Posterior vena cava (tissue), 2 donors: ENCODE measurements at regions not wholly inside any gene's neighbourhood (a gene's known extent, or its start where the extent isn't known, plus 50 kb on each side); places are given as distances from the start of the nearest gene placed in this dataset.
"Not testable (repeated sequence)": the region's sequence is repeated elsewhere in the genome, so short reads cannot be mapped to it uniquely, and the experiment has no call there.

Experiments used
- DNase-seq: peaks from one replicate; pipeline ENCODE4 v3.0.0-alpha.2; 2020; ENCODE audit warnings: low spot score
- intact Hi-C, 2 donors: fragments of 100-400 bp; cut with DNase I; formaldehyde crosslinking; loops; one replicate each; pipeline versions ENCODE4 v1.14.1 to v1.14.2; 2022 to 2023
- donor health status: DM: yes; HTN: yes; CAD: no.
- donor health status: DM: yes; HTN: yes; CAD: no.

DNA sequence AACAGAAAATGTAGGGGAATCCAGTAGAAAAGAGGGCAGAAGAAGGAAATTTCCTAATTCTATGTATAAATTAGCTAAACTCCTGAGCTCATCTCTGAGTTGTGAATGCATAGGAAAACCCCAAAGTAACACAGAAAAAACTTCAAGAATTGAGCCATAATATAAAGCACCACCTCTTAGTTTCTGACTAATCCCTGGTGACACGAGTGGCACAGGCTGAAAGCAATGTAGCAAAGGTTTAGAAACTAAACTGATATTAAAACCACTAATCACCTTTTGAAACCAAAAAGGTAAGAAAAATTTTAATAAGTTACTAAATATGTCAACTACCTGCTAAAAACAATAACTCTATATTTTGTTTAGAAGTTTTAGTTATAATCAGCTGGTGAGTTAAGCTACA, 255.6 kb upstream of the NECTIN3 start:
- intact Hi-C loops = no loop called here
- DNase-seq = no peak

DNA sequence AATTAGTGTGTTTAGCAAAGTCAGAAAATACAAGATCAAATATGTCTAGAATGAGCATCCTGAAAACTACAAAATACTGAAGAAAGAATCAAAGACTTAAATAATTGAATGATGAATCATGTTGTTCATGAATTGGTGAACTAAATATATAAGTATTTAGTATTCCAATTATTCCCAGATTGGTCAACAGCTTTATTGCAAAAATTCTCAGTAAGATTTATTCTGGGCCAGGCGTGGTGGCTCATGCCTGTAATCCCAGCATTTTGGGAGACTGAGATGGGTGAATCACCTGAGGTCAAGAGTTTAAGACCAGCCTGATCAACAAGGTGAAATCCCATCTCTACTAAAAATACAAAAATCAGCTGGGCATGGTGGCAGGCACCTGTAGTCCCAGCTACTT, 250.0 kb upstream of the NECTIN3 start:
- DNase-seq = no peak
- intact Hi-C loops = no loop called here

DNA sequence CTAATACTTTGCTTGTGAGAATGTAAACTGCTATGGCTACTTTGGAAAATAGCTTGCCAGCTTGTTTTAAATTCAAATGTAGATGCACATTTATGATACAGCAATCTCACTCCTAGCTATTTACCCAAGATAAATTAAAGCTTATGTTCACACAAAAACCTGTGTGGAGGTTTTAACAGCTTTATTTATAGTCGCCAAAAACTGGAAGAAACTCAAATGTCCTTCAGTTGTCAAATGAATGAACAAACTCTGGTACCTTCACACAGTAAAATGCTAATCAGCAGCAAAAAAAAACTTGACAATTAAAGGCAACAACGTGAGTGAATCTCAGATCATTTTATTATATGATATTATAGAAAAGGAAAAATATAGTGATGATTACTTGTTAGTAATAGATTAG, 248.6 kb upstream of the NECTIN3 start:
- no peak for DNase-seq
- intact Hi-C loops = no loop called here

DNA sequence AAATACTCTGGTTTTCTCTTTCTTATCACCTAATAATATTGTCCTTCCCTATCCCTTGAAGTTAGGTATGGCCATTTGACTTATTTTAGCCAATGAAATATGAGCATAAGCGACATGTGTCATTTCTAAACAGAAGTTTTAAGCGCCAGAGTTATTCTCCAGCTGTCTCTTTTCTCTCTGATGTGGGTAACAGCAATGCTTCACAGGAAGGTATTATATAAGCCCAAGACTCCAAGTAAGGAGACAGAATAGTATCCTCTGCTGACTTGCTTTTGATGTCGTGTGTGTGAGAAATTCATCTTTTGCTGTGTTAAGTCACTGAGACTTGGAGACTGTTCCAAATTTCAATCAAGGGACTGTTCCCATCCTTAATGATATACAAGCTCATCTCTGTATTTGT, 224.6 kb upstream of the NECTIN3 start:
- intact Hi-C loops = no loop called here
- DNase-seq = no peak

DNA sequence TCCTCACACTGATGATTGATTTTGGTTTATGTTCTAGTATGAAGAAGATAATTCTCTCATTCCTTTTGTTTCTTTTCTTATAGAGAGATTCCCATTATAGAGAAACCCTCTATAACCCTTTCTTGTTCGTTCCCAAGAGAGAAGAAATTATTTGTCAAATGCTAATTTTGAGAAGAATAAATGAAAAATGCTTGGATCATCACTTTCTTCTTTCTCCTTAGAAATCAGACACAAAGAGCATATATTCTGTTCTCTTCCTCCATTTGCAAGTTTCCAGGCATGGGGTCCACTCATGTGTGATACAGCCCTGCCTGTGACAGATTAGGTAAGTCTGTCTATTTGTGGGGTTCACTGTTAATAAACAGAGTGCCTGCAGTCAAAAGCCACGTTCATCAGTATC, 222.6 kb upstream of the NECTIN3 start:
- no peak for DNase-seq
- intact Hi-C loops = no loop called here

DNA sequence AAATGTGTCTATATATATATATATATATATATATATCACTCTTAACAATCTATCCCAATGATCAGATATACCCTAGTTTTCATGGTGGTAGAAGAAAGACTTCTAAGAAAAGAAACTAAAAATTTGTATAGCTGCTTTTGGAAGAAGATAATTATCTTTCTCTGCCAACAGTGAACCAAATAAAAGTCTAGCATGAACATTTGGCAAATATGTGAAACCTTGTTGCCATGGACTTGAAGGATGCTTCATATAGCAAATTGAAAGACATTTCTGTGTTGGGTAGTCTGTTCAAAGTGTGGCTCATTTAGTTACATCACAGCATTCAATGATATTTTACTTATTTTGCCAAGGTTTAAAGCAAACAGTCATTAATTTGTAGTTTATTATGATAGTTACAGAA, 219.9 kb upstream of the NECTIN3 start:
- no peak for DNase-seq

DNA sequence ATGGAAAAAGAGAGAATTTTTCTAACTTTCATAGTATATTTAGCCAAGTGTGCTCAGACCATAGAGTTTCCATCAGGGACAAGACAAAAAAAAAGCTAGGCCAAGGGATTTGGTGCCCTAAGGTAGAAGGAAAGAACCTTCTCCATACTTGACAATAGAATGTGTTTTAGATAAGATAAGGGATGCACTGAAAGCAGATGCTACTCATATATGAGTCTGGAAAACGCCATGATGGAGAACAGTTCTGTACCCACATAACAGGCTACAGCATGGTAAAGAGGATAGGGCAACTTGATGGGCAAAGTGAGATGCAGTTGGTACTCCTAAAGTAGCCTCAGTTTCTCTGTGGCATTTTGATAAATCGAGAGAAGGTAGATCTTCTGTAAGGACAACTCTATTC, 216.4 kb upstream of the NECTIN3 start:
- no peak for DNase-seq
- intact Hi-C loops = no loop called here

More for the DNA sequence above, 219.9 kb upstream of the NECTIN3 start:
- intact Hi-C loops = no loop called here

DNA sequence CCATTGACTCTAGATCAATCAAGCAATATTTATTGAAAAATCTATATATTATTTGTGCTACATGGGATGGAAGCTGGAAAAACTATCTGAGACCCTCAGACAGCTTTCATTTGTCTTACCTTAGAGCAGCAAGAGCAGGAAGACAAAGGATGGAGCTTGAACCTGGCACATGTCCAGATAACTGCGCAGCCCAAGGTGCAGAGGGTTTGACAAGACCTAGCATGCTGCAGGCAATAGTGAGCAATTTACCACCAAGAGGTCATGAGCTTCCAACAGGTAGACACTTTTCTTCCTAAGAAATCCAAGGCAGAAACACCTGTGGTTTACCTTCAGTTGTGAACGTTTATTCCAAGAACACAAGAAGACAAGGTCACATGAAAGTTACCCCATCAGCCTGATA, 214.7 kb upstream of the NECTIN3 start:
- no peak for DNase-seq
- intact Hi-C loops = no loop called here

DNA sequence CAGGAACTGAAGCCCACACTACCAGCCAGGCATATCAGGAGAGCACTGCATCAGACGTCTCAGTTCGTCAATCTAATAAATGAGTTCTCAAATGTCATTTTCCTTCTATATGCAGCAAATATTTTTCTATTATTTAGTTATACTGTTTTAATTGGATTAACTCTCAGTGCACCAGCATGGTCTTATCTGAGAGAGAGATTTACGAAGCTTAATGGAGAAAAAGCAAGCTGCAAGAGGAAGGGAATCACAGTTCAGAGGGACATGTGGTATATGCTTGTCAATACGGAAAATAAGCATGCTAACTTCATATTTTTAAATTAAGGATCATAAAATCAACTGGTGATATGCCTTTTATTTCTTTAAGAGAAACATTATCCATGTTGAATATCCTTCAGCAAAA, 213.1 kb upstream of the NECTIN3 start:
- intact Hi-C loops = no loop called here
- no peak for DNase-seq

DNA sequence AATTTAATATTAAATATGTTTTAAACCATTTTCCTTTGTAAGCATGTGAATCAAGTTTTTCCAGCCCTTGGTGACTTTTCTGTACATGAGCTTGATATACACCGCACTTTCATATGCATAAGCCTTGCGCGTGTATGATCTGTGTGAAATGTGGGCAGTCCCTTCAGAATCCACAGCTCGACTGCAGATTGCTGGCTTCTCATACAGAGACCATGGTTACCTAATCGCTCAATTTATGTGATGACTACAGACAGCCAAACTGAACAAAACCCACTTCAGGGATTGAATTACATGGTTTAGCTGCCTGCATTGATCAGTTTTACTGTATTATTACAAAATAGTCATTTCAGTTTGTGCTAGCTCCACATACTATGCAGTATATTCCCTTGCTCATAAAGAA, 212.3 kb upstream of the NECTIN3 start:
- intact Hi-C loops = no loop called here

DNA sequence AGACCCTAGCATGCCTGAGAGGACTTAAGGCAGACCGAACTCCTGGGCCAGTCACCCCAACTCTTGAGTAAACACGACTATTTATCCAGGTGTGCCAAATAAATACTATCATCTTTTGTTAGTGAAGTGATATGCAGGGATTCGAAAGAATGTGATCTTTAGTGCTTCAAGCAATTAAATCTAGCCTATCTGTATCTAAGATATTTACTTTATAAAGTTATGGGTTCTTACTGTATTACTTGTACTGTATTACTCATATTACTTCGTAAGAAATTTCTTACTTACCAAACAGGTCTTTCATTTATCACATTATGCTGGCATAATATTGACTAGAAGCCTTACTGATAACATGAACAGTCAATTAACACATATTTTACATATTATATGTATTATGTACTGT, 211.6 kb upstream of the NECTIN3 start:
- no peak for DNase-seq
- intact Hi-C loops = no loop called here

More for the DNA sequence above, 212.3 kb upstream of the NECTIN3 start:
- DNase-seq = no peak

DNA sequence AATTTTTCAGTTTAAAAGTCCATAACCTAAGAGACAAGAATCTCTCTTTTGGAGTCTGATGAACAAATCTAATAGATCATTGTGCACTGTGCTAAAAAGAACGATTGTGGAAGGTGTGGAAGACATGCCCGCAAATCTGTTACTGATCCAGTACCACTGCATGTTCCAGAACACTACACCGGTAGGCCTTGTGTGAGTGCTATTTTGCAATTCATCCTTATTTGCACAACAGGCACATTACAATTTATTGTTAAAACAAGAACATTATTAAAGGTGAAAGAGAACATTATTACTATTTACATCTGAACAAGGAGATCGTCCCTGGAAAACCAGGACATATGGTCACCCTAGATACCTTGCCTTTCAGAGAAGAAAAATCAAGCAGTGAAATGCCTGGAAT, 205.7 kb upstream of the NECTIN3 start:
- no peak for DNase-seq
- intact Hi-C loops = no loop called here

DNA sequence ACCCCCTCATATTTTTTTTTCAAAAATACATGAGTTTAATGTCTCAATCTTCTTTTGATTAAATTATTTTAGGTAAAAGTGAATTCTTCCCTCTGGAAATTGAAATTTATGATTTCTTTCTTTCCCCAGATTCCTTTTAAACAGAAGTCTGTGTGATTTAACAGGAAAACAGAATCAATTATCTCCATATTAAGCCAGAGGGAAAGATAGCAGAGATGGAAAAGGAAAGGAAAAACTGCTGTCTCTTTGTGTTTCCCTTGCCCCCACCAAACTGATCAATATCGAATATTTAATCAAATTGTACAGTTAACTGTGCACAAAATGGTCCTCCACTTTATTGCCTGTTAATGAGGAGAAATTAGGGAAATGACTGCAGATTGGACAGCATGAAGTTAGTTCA, 203.5 kb upstream of the NECTIN3 start:
- no peak for DNase-seq
- intact Hi-C loops = no loop called here

DNA sequence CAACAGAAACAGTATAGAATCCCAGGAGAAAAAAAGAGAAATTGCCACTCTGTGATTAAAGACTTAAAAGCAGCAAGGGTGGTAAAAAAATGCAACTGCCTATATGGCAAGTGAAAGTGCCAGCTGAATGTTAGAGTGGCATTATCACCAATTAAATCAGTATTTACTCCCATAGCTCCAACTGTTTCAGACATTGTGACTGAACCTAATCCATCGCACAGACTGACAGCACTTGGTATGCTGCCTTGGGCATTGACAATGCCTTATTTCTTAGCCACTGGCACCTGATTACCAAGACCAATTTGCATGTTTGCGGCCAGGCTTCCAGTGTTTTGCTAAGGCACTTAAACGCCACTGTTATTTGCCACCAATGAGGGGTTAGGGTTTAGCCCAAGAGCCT, 201.9 kb upstream of the NECTIN3 start:
- DNase-seq = no peak

DNA sequence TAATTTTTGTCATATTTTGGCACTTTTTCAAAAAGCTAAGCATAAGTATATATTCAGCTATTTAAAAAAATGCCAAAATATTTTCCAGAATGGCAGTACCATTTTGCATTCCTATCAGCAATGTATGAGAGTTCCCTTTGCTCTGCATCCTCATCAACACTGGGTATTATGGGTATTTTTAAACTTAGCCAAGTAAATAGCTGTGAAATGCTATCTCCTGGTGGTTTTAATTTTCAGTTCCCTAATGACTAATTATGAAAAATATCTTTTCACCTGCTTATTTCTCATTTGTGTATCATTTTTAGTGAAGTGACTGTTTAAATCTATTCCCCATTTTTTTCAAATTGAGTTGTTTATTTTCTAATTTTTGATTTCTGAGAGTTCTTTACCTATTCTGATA, 199.7 kb upstream of the NECTIN3 start:
- DNase-seq = no peak
- intact Hi-C loops = no loop called here

More for the DNA sequence above, 201.9 kb upstream of the NECTIN3 start:
- intact Hi-C loops = no loop called here

DNA sequence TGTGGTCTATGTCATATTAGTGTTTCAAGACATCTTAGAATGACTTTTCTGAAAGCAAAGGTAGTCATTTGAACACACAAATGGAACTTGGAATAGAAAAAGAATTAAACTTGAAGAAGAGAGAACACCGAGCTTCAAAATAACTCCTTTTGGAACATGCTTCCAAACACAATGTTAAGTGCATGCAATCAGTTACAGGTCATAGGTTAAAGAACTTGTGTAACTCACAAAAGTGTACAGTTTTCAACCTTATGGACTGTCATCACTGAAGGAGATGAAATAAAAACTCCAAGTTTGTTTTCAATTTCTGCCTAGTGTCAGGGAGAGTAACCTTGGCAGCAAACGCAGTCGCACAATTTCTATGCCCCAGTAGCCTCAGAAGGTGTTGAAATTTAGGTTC, 192.9 kb upstream of the NECTIN3 start:
- no peak for DNase-seq
- intact Hi-C loops = no loop called here

DNA sequence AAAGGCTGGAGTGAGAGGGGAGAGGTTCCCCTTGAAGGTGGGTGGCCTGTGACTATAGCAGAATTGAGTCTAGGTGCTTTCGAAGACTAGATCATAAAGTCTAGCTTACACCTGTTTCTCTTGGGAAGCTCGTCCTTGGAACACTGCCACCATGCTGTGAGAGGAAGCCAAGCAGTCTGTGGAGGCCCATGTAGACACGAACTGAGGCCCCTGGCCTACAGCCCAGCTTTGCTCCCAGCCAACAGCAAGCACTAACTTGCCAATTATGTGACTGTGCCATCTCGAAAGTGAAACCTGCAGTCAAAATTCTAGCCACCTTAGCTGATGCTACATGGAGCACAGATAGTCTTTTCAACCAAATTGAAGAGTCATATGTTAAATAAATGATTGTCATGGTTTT, 190.5 kb upstream of the NECTIN3 start:
- intact Hi-C loops = no loop called here
- DNase-seq = peak; percentile 72

DNA sequence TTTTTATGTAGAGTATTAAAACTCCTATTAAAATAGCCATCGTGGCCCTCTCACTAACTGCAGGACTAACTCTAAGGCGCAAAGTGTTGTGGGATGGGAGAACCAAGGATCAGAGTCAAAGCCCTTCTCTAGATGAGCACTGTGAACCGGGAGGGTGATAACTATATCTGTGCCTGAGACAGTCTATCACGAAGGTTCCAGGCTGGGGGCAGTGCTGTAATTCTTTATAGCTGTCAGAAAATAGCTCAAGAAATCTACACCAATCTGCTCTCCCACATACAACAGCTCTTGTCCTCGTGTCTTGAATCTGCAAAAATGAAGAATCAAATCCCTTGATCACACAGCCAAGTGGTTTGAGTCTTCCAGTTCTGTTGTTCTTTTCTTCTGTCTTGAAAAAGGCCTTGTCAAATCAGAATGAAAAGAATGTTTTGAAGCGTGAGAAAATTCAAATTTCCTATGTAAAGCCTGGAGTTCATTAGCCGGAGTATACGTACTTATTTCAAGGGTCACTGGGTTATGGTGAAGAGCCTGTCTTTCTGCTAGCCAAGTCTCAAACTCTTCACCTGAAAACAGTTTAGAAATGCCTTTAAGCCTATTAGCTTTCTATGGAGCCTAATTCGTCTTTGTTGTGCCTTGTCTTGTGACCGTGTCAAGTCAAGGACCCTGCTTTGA, 185.3 kb upstream of the NECTIN3 start:
- no peak for DNase-seq
- intact Hi-C loops = no loop called here

DNA sequence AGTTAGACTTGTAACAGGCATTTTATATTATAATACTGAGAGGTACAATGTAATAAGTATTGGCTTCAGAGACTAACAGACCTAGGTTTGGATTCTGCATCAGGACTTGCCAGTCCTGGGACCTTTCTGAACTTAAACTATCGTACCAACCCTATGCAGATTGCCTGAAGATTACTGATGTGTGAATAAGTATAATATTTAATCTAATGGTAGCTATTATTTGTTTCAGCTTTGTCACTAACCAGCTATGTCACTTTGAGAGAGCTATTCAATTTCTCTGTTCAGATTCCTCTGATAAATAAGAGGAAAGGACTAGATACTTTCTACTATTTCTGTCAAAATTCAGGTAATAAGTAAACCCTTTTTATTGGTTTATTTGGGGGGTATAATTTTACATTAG, 184.4 kb upstream of the NECTIN3 start:
- DNase-seq = no peak
- intact Hi-C loops = no loop called here

DNA sequence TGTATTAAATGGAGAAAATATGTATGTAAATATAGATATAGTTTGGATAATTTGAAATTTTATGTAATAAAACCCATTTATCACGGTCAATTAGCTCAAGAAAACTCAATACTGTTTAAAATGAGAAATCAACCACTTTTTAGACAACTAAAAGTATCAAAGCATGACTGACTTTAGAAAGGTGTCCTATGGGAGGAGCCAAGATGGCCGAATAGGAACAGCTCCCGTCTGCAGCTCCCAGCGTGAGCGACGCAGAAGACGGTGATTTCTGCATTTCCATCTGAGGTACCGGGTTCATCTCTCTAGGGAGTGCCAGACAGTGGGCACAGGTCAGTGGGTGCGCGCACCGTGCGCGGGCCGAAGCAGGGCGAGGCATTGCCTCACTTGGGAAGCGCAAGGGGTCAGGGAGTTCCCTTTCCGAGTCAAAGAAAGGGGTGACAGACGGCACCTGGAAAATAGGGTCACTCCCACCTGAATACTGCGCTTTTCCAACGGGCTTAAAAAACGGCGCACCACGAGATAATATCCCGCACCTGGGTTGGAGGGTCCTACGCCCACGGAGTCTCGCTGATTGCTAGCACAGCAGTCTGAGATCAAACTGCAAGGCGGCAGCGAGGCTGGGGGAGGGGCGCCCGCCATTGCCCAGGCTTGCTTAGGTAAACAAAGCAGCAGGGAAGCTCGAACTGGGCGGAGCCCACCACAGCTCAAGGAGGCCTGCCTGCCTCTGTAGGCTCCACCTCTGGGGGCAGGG, 182.8 kb upstream of the NECTIN3 start:
- DNase-seq, intact Hi-C loops: not testable (repeated sequence)

DNA sequence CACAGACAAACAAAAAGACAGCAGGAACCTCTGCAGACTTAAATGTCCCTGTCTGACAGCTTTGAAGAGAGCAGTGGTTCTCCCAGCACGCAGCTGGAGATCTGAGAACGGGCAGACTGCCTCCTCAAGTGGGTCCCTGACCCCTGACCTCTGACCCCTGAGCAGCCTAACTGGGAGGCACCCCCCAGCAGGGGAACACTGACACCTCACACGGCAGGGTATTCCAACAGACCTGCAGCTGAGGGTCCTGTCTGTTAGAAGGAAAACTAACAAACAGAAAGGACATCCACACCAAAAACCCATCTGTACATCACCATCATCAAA, 182.3 kb upstream of the NECTIN3 start:
- DNase-seq, intact Hi-C loops: not testable (repeated sequence)
